HL-60 (cell line): ENCODE measurements at regions not wholly inside any gene's neighbourhood (a gene's known extent, or its start where the extent isn't known, plus 50 kb on each side); places are given as distances from the start of the nearest gene placed in this dataset.

Experiments
- DNase-seq, 2 experiments: peaks; one replicate each; pipeline ENCODE4 v3.0.0-alpha.2; 2010 to 2020; ENCODE audit warnings: low read depth in 1 of 2, low spot score in 1 of 2
- H3K27ac ChIP-seq: fragments of 250-450 bp; sonication (Bioruptor Pico); replicated peaks from 2 replicates; pipeline ENCODE4 v1.5.1; 2020; ENCODE audit warnings: mild to moderate bottlenecking, moderate library complexity
- H3K27me3 ChIP-seq: fragments of 250-450 bp; sonication (Bioruptor Pico); 2 replicates; pipeline ENCODE4 v1.5.1; 2021; ENCODE audit warnings: mild to moderate bottlenecking, moderate library complexity; ENCODE audit not compliant: insufficient read depth, poor library complexity, severe bottlenecking
- H3K4me3 ChIP-seq: replicated peaks from 2 replicates; pipeline ENCODE4 v1.5.1; 2011; ENCODE audit warnings: mild to moderate bottlenecking, control low read depth, low read length; ENCODE audit not compliant: insufficient read depth
- CTCF ChIP-seq: IDR thresholded peaks from one replicate; pipeline ENCODE4 v1.5.1; 2011; ENCODE audit warnings: low read length, control low read depth, inconsistent platforms; ENCODE audit not compliant: insufficient read depth
- GABPA ChIP-seq: IDR thresholded peaks from 2 replicates; pipeline ENCODE4 v1.6.1; 2012; ENCODE audit warnings: low read depth
- POLR2AphosphoS5 ChIP-seq: IDR thresholded peaks from 2 replicates; pipeline ENCODE4 v1.6.1; 2012; ENCODE audit warnings: low read depth
- SPI1 ChIP-seq: IDR thresholded peaks from 2 replicates; pipeline ENCODE4 v1.6.1; 2012; ENCODE audit warnings: low read depth, mild to moderate bottlenecking, borderline replicate concordance
- TF ChIP-seq, protein P1 (sequence below): IDR thresholded peaks from 2 replicates; pipeline ENCODE4 v1.6.1; 2012; ENCODE audit warnings: low read depth; ENCODE audit not compliant: insufficient replicate concordance

DNA sequence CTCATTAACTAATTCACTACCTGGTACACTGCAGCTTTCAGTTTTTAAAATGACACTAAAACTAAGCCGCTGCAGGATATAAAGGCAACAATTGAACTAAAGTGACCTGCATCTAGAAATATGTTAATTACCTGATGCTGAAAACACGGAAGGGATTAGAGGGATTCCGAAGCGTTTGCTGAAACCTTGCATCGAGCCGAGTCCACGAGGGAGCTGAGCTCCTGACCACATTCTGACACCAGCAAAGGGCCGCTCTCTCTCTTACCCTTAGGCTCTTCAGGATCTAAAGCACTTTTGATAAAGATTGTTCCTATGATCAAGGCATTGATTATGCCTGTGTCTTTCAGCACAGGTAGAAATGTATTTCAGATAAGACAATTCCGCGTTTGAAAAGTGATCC, 59.5 kb upstream of the CDKN3 start:
- no peak for DNase-seq
- Histone ChIP-seq H3K4me3 (no peak overlapping the region), H3K27ac (no peak overlapping the region), H3K27me3 (peaks cover 12% of the 10 kb centered on the region)
- TF ChIP-seq GABPA (no peak), CTCF (no peak), POLR2AphosphoS5 (no peak), SPI1 (no peak)
- TF ChIP-seq, protein P1, sequence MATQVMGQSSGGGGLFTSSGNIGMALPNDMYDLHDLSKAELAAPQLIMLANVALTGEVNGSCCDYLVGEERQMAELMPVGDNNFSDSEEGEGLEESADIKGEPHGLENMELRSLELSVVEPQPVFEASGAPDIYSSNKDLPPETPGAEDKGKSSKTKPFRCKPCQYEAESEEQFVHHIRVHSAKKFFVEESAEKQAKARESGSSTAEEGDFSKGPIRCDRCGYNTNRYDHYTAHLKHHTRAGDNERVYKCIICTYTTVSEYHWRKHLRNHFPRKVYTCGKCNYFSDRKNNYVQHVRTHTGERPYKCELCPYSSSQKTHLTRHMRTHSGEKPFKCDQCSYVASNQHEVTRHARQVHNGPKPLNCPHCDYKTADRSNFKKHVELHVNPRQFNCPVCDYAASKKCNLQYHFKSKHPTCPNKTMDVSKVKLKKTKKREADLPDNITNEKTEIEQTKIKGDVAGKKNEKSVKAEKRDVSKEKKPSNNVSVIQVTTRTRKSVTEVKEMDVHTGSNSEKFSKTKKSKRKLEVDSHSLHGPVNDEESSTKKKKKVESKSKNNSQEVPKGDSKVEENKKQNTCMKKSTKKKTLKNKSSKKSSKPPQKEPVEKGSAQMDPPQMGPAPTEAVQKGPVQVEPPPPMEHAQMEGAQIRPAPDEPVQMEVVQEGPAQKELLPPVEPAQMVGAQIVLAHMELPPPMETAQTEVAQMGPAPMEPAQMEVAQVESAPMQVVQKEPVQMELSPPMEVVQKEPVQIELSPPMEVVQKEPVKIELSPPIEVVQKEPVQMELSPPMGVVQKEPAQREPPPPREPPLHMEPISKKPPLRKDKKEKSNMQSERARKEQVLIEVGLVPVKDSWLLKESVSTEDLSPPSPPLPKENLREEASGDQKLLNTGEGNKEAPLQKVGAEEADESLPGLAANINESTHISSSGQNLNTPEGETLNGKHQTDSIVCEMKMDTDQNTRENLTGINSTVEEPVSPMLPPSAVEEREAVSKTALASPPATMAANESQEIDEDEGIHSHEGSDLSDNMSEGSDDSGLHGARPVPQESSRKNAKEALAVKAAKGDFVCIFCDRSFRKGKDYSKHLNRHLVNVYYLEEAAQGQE, result no peak

GRCh38 chr14:54338696-54339317, 58.0 kb upstream of the CDKN3 start:
- no peak for DNase-seq
- peaks cover 12% of the 10 kb centered on the region for H3K27me3 ChIP-seq
- TF ChIP-seq, protein P1, result no peak
- TF ChIP-seq CTCF, result no peak
- no peak for TF ChIP-seq SPI1
- no peak for TF ChIP-seq GABPA
- no peak for TF ChIP-seq POLR2AphosphoS5
- H3K4me3 ChIP-seq, result no peak overlapping the region
- H3K27ac ChIP-seq, result no peak overlapping the region

DNA sequence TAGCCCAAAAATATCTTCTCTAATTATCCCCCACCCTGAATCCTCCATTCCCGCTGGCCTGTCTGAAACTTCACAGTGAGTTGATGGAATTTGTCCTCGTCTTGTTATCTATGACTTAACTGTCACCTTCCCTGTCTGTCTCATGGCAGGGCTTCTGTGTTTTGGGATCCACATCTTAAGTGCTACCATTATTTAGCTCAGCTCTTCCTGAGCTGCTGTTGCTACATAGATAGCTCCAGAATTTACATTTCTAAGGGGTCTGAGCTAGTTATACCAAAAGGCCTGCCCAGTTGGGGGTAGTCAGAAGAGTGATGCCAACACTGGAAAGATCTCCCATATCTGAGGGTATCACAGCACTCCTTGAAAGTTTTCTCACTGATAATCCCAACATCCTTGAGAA, 57.0 kb upstream of the CDKN3 start:
- Histone ChIP-seq H3K27me3 (peaks cover 7% of the 10 kb centered on the region), H3K27ac (no peak overlapping the region), H3K4me3 (no peak overlapping the region)
- no peak for DNase-seq
- no peak for TF ChIP-seq GABPA
- TF ChIP-seq SPI1, result no peak
- TF ChIP-seq POLR2AphosphoS5, result no peak
- TF ChIP-seq, protein P1, result no peak
- no peak for TF ChIP-seq CTCF
